D721Med (cell line): ENCODE measurements at regions not wholly inside any gene's neighbourhood (a gene's known extent, or its start where the extent isn't known, plus 50 kb on each side); places are given as distances from the start of the nearest gene placed in this dataset.

Experiments
- DNase-seq: peaks from one replicate; pipeline ENCODE4 v3.0.0; 2011; ENCODE audit warnings: low spot score; ENCODE audit not compliant: insufficient read length
- FAIRE-seq: peaks from 2 replicates; lab custom pipeline; 2011; peaks lifted over from hg19 to GRCh38; lab: Jason Lieb, UNC
- CTCF ChIP-seq: IDR thresholded peaks from 2 replicates; pipeline ENCODE4 v1.5.1; 2012; ENCODE audit warnings: mild to moderate bottlenecking, control low read depth; ENCODE audit not compliant: insufficient read depth; ENCODE audit errors: missing control alignments

- FAIRE-seq: no peak
- TF ChIP-seq CTCF: no peak
- no peak for DNase-seq
These were observed 2352.3 kb downstream of the PCDH7 start for GRCh38 chr4:33072298-33073089.

GRCh38 chr4:33073811-33074210 is 2353.6 kb downstream of the PCDH7 start:
- FAIRE-seq (no peak), DNase-seq (no peak)
- no peak for TF ChIP-seq CTCF

GRCh38 chr4:33078145-33078544 is 2358.0 kb downstream of the PCDH7 start:
- DNase-seq (no peak), FAIRE-seq (no peak)
- no peak for TF ChIP-seq CTCF

GRCh38 chr4:33080275-33080674 is 2360.1 kb downstream of the PCDH7 start:
- FAIRE-seq (no peak), DNase-seq (no peak)
- TF ChIP-seq CTCF: no peak

GRCh38 chr4:33085709-33086108 is 2365.5 kb downstream of the PCDH7 start:
- FAIRE-seq (no peak), DNase-seq (no peak)
- TF ChIP-seq CTCF: no peak

GRCh38 chr4:33086331-33086925 is 2366.3 kb downstream of the PCDH7 start:
- no peak for DNase-seq
- no peak for FAIRE-seq
- no peak for TF ChIP-seq CTCF

GRCh38 chr4:33088713-33089112 is 2368.5 kb downstream of the PCDH7 start:
- no peak for TF ChIP-seq CTCF
- no peak for FAIRE-seq
- no peak for DNase-seq
